ENCODE measurements at regions not wholly inside any gene's neighbourhood (a gene's known extent, or its start where the extent isn't known, plus 50 kb on each side); places are given as distances from the start of the nearest gene placed in this dataset.

GRCh38 chr12:3959799-3960560 is 86.8 kb upstream of the PARP11 start (continued):
- no peak for TF ChIP-seq ZNF18 (CRISPR knock-in tag; IDR thresholded peaks at IDR 0.05; ENCODE audit: insufficient replicate concordance)
- no peak for TF ChIP-seq FIP1L1 (IDR thresholded peaks at IDR 0.05; ENCODE audit: borderline replicate concordance, insufficient read depth, low read depth, low read length)
- TF ChIP-seq HNRNPL (IDR thresholded peaks at IDR 0.05; ENCODE audit: low read depth, low read length): 0 out of 2 replicates have a peak, but pooled peaks have one; percentile 40
- 0 out of 2 replicates have a peak, but pooled peaks have one; percentile 44 for TF ChIP-seq ZNF414 (CRISPR knock-in tag; IDR thresholded peaks at IDR 0.05)
- no peak for TF ChIP-seq PRDM10 (CRISPR knock-in tag; IDR thresholded peaks at IDR 0.05; ENCODE audit: low read depth)
- TF ChIP-seq ZNF709 (CRISPR knock-in tag; IDR thresholded peaks at IDR 0.05): no peak
- no peak for TF ChIP-seq JARID2 (CRISPR knock-in tag; IDR thresholded peaks at IDR 0.05; ENCODE audit: insufficient replicate concordance)
- 0 out of 2 replicates have a peak, but pooled peaks have one; percentile 41 for TF ChIP-seq NFKB2 (CRISPR knock-in tag; IDR thresholded peaks at IDR 0.05; ENCODE audit: borderline replicate concordance)
- peak; percentile 43 for TF ChIP-seq GABPB1 (CRISPR knock-in tag; IDR thresholded peaks at IDR 0.05)
- no peak for TF ChIP-seq ZNF570 (CRISPR knock-in tag; IDR thresholded peaks at IDR 0.05; ENCODE audit: borderline replicate concordance)
- TF ChIP-seq PHB2 (IDR thresholded peaks at IDR 0.05; ENCODE audit: partially characterized antibody): no peak
- TF ChIP-seq SNRNP70 (IDR thresholded peaks at IDR 0.05; ENCODE audit: low read depth, low read length): no peak
- TF ChIP-seq SNAI1 (CRISPR knock-in tag; IDR thresholded peaks at IDR 0.05; ENCODE audit: borderline replicate concordance): no peak
- TF ChIP-seq TRIM22 (IDR thresholded peaks at IDR 0.05): no peak
- 0 out of 2 replicates have a peak, but pooled peaks have one; percentile 52 for TF ChIP-seq HNF1B (CRISPR knock-in tag; IDR thresholded peaks at IDR 0.05)
- TF ChIP-seq KAT7 (CRISPR knock-in tag; IDR thresholded peaks at IDR 0.05; ENCODE audit: borderline replicate concordance): no peak
- TF ChIP-seq ZBTB21 (CRISPR knock-in tag; IDR thresholded peaks at IDR 0.05): no peak
- no peak for TF ChIP-seq ZNF20 (CRISPR knock-in tag; IDR thresholded peaks at IDR 0.05)
- TF ChIP-seq NFIC (IDR thresholded peaks at IDR 0.05; ENCODE audit: low read length): peak; percentile 54; the same call in 1 of the 2 replicates
